Panc1 (cell line): ENCODE measurements at regions not wholly inside any gene's neighbourhood (a gene's known extent, or its start where the extent isn't known, plus 50 kb on each side); places are given as distances from the start of the nearest gene placed in this dataset.

Experiments
- ATAC-seq: fragments of 200-7000 bp; cut with Tn5 transposase; 2 replicates; pipeline ENCODE4 v1.9.1; 2020; ENCODE audit warnings: mild to moderate bottlenecking, moderate library complexity
- BruUV-seq: library from RNA; stranded (reverse); fragments of 400-500 nt; replicated peaks from 2 replicates; lab custom pipeline; 2021; lab: Mats Ljungman, UMichigan
- CTCF ChIA-PET: fragments of 300-600 bp; sonication (Branson Sonifier 250); formaldehyde crosslinking; loops from one replicate; lab custom pipeline; 2022; ENCODE audit warnings: antibody characterized with exemption; lab: Charles Lee
- POLR2A ChIA-PET: fragments of 300-600 bp; sonication (Branson Sonifier 250); formaldehyde crosslinking; loops from one replicate; lab custom pipeline; 2022; ENCODE audit warnings: antibody characterized with exemption; lab: Charles Lee
- DNase-seq: peaks from one replicate; pipeline ENCODE4 v3.0.0-alpha.2; 2010; ENCODE audit warnings: low read depth, low spot score
- H3K27ac ChIP-seq: 2 replicates; pipeline ENCODE4 v1.5.1; 2011; ENCODE audit warnings: mild to moderate bottlenecking, low read length, inconsistent platforms
- H3K27me3 ChIP-seq: fragments of 200-500 bp; sonication (Bioruptor generic); 2 replicates; pipeline ENCODE4 v1.6.0; 2014; ENCODE audit warnings: low read length, inconsistent platforms; ENCODE audit not compliant: control insufficient read depth, insufficient read depth
- H3K36me3 ChIP-seq: fragments of 200-500 bp; sonication (Bioruptor generic); 2 replicates; pipeline ENCODE4 v1.5.1; 2014; ENCODE audit warnings: inconsistent platforms, mild to moderate bottlenecking, low read length, moderate library complexity; ENCODE audit not compliant: control insufficient read depth, insufficient read depth
- H3K4me1 ChIP-seq: 2 replicates; pipeline ENCODE4 v1.5.1; 2011; ENCODE audit warnings: inconsistent platforms, mild to moderate bottlenecking, low read length, moderate library complexity; ENCODE audit not compliant: control insufficient read depth, insufficient read depth
- H3K4me3 ChIP-seq, 2 experiments: 2 replicates each; pipeline ENCODE4 v1.5.1; 2011 to 2012; ENCODE audit warnings: low read depth in 2 of 2, low read length in 2 of 2, mild to moderate bottlenecking in 2 of 2, inconsistent platforms in 1 of 2, moderate library complexity in 1 of 2
- H3K9me3 ChIP-seq: fragments of 200-500 bp; sonication (Bioruptor generic); 2 replicates; pipeline ENCODE4 v1.5.1; 2014; ENCODE audit warnings: low read depth, mild to moderate bottlenecking, inconsistent platforms, low read length, moderate library complexity; ENCODE audit not compliant: control insufficient read depth, insufficient read depth
- POLR2AphosphoS5 ChIP-seq: IDR thresholded peaks from 2 replicates; pipeline ENCODE4 v1.6.1; 2012; ENCODE audit warnings: mild to moderate bottlenecking, low read depth, low read length, moderate library complexity
- SIN3A ChIP-seq: IDR thresholded peaks from 2 replicates; pipeline ENCODE4 v1.6.1; 2012; ENCODE audit warnings: low read depth, mild to moderate bottlenecking, low read length, moderate library complexity, borderline replicate concordance; ENCODE audit not compliant: insufficient read depth
- TCF7L2 ChIP-seq: IDR thresholded peaks from 2 replicates; pipeline ENCODE4 v1.6.1; 2011; ENCODE audit warnings: mild to moderate bottlenecking, low read depth, low read length, inconsistent platforms
- in situ Hi-C: cut with HindIII; loops from 2 replicates; pipeline ENCODE4 v1.10.0; 2016; ENCODE audit warnings: low sequenced_read_pairs, low pct_unique_long_range_greater_than_20kb
- intact Hi-C: fragments of 100-400 bp; cut with micrococcal nuclease; formaldehyde crosslinking; loops from one replicate; pipeline ENCODE4 v1.10.0; 2022; ENCODE audit not compliant: unreplicated experiment
- TF ChIP-seq, protein P1 (sequence below), 2 experiments: IDR thresholded peaks; 2 replicates each; pipeline ENCODE4 v1.6.1; 2011 to 2012; ENCODE audit warnings: low read depth in 2 of 2, control low read depth in 1 of 2, low read length in 1 of 2, mild to moderate bottlenecking in 1 of 2, moderate library complexity in 1 of 2; ENCODE audit not compliant: insufficient read depth in 1 of 2
- TF ChIP-seq, protein P2 (sequence below): fragments of 450-650 bp; IDR thresholded peaks from 2 replicates; pipeline ENCODE4 v1.5.1; 2017; ENCODE audit warnings: mild to moderate bottlenecking

DNA sequence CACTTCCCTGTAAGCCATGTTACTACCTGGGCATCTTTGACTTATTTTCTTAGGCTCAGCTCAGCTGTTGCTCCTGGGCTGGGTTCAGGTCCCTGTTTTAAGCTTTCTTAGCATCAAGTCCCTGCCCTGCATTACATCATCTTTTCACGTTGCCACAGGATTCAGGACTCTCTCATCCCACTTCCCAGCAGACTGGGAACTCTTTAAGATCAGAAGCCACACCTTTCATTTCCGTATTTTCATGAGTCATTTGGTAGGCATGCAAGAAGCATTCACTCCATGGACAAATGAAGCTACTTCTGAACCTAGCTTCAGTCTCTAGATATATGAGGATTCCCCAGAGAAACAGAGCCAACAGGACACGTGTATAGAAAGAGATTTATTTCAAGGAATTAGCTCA, 726.8 kb downstream of the VRK1 start:
- DNase-seq (no peak), ATAC-seq (no peak)
- CTCF ChIA-PET: no interaction called here

DNA sequence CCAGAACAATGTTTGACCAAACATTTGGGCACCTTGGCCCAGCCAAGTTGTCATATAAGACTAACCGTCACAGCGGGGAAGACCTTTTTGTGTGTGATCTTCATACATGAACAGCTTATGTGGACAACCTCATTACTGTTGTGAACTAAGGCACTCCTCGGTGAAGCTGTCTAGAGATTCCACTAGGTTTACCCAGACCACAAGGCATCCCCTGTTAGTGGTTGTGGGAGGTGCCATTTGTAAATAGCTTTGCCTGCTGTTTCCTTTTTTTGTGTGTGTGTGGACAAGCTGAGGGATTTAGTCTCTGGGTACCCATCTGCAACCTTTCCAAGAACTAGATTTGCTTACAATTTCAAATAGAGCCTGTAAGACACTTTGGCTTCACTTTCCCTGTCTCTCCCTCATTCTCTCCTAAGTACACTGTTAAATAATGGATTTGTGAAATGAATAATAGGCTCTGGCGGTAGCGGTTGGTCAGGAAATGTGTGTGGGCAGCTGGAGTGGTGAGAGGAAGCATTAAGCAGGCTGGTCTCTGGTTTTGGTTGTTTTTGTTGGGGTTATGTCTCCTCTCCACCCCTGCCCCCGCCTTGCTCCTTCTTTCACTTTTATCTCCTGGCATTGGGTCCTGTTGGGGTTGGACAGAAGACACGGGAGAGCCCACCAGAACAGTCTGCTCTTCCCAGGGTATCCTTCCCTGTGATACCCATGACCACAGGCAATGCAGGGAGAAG, 727.6 kb downstream of the VRK1 start:
- ATAC-seq (no peak), DNase-seq (no peak)
- ChIA-PET POLR2A (no interaction called here), CTCF (no interaction called here)
- intact Hi-C loops (no loop called here), in situ Hi-C loops (no loop called here)
- Histone ChIP-seq H3K27me3 (no peaks in the 10 kb centered on the region), H3K4me1 (no peaks in the 10 kb centered on the region), H3K9me3 (no peaks in the 10 kb centered on the region), H3K36me3 (no peaks in the 10 kb centered on the region), H3K27ac (no peak overlapping the region), H3K4me3 (no peak overlapping the region)
- TF ChIP-seq SIN3A: no peak
- TF ChIP-seq, protein P1, sequence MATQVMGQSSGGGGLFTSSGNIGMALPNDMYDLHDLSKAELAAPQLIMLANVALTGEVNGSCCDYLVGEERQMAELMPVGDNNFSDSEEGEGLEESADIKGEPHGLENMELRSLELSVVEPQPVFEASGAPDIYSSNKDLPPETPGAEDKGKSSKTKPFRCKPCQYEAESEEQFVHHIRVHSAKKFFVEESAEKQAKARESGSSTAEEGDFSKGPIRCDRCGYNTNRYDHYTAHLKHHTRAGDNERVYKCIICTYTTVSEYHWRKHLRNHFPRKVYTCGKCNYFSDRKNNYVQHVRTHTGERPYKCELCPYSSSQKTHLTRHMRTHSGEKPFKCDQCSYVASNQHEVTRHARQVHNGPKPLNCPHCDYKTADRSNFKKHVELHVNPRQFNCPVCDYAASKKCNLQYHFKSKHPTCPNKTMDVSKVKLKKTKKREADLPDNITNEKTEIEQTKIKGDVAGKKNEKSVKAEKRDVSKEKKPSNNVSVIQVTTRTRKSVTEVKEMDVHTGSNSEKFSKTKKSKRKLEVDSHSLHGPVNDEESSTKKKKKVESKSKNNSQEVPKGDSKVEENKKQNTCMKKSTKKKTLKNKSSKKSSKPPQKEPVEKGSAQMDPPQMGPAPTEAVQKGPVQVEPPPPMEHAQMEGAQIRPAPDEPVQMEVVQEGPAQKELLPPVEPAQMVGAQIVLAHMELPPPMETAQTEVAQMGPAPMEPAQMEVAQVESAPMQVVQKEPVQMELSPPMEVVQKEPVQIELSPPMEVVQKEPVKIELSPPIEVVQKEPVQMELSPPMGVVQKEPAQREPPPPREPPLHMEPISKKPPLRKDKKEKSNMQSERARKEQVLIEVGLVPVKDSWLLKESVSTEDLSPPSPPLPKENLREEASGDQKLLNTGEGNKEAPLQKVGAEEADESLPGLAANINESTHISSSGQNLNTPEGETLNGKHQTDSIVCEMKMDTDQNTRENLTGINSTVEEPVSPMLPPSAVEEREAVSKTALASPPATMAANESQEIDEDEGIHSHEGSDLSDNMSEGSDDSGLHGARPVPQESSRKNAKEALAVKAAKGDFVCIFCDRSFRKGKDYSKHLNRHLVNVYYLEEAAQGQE (IDR thresholded peaks at IDR 0.05; ENCODE audit: insufficient read depth in 1 of 2, low read depth in 2 of 2, low read length in 1 of 2): no peak
- no peak for TF ChIP-seq POLR2AphosphoS5
- TF ChIP-seq, protein P2, sequence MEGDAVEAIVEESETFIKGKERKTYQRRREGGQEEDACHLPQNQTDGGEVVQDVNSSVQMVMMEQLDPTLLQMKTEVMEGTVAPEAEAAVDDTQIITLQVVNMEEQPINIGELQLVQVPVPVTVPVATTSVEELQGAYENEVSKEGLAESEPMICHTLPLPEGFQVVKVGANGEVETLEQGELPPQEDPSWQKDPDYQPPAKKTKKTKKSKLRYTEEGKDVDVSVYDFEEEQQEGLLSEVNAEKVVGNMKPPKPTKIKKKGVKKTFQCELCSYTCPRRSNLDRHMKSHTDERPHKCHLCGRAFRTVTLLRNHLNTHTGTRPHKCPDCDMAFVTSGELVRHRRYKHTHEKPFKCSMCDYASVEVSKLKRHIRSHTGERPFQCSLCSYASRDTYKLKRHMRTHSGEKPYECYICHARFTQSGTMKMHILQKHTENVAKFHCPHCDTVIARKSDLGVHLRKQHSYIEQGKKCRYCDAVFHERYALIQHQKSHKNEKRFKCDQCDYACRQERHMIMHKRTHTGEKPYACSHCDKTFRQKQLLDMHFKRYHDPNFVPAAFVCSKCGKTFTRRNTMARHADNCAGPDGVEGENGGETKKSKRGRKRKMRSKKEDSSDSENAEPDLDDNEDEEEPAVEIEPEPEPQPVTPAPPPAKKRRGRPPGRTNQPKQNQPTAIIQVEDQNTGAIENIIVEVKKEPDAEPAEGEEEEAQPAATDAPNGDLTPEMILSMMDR: no peak
- no peak for TF ChIP-seq TCF7L2
- no TSS peak for BruUV-seq

More for the DNA sequence above, 726.8 kb downstream of the VRK1 start:
- no peaks in the 10 kb centered on the region for H3K36me3 ChIP-seq
- POLR2A ChIA-PET: no interaction called here
- H3K9me3 ChIP-seq: no peaks in the 10 kb centered on the region
- no peaks in the 10 kb centered on the region for H3K4me1 ChIP-seq
- intact Hi-C loops: no loop called here
- BruUV-seq: no TSS peak
- no peak overlapping the region for H3K4me3 ChIP-seq
- H3K27me3 ChIP-seq: no peaks in the 10 kb centered on the region
- no peak overlapping the region for H3K27ac ChIP-seq
- in situ Hi-C loops: no loop called here
- TF ChIP-seq POLR2AphosphoS5 (no peak), SIN3A (no peak), TCF7L2 (no peak)
- TF ChIP-seq, protein P1 (IDR thresholded peaks at IDR 0.05; ENCODE audit: insufficient read depth in 1 of 2, low read depth in 2 of 2, low read length in 1 of 2): no peak
- TF ChIP-seq, protein P2: no peak
